ENCODE measurements at regions not wholly inside any gene's neighbourhood (a gene's known extent, or its start where the extent isn't known, plus 50 kb on each side); places are given as distances from the start of the nearest gene placed in this dataset.

DNA sequence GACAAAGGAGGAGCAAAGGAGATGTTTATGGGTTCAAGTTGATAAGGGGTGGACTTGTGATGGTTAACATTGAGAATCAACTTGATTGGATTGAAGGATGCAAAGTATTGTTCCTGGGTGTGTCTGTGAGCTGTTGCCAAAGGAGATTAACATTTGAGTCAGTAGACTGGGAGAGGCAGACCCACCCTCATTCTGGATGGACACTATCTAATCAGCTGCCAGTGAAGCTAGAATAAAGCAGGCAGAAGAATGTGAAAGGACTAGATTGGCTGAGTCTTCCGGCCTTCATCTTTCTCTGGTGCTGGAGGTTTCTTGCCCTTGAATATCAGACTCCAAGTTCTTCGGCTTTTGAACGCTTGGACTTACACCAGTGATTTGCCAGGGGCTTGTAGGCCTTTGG lies 98.7 kb upstream of the DAB1 start:
- no peak for DNase-seq (ENCODE audit: insufficient read length, low spot score, missing footprints)
- H3K27ac ChIP-seq (ENCODE audit: low read depth, low read length): no peak overlapping the region
- no peak overlapping the region for H3K4me3 ChIP-seq (ENCODE audit: insufficient read depth, low read length)
- TF ChIP-seq CTCF (IDR thresholded peaks at IDR 0.05; ENCODE audit: extremely low read depth, low read depth, low read length): no peak
- no peaks in the 10 kb centered on the region for H3K4me1 ChIP-seq (ENCODE audit: insufficient read depth, low read length)
- H3K36me3 ChIP-seq (ENCODE audit: insufficient read depth, low read length): no peaks in the 10 kb centered on the region
- H4K20me1 ChIP-seq (ENCODE audit: insufficient read depth, low read length): no peaks in the 10 kb centered on the region
- H3K27me3 ChIP-seq (ENCODE audit: insufficient read depth, low read length): no peaks in the 10 kb centered on the region
- H3K79me2 ChIP-seq (ENCODE audit: insufficient read depth, low read length): no peaks in the 10 kb centered on the region
- H2AFZ ChIP-seq (ENCODE audit: low read length): no peak overlapping the region
- H3K9me3 ChIP-seq (ENCODE audit: low read depth, low read length): no peaks in the 10 kb centered on the region
- H3K4me2 ChIP-seq (ENCODE audit: insufficient read depth, low read length): no peak overlapping the region

GRCh38 chr1:57520743-57521515 lies 97.1 kb upstream of the DAB1 start:
- H3K27me3 ChIP-seq (ENCODE audit: insufficient read depth, low read length): no peaks in the 10 kb centered on the region
- no peak overlapping the region for H3K4me3 ChIP-seq (ENCODE audit: insufficient read depth, low read length)
- no peak for DNase-seq (ENCODE audit: insufficient read length, low spot score, missing footprints)
- no peak overlapping the region for H2AFZ ChIP-seq (ENCODE audit: low read length)
- H3K36me3 ChIP-seq (ENCODE audit: insufficient read depth, low read length): no peaks in the 10 kb centered on the region
- no peaks in the 10 kb centered on the region for H3K4me1 ChIP-seq (ENCODE audit: insufficient read depth, low read length)
- no peaks in the 10 kb centered on the region for H3K79me2 ChIP-seq (ENCODE audit: insufficient read depth, low read length)
- H3K27ac ChIP-seq (ENCODE audit: low read depth, low read length): no peak overlapping the region
- TF ChIP-seq CTCF (IDR thresholded peaks at IDR 0.05; ENCODE audit: extremely low read depth, low read depth, low read length): no peak
- H3K4me2 ChIP-seq (ENCODE audit: insufficient read depth, low read length): no peak overlapping the region
- H3K9me3 ChIP-seq (ENCODE audit: low read depth, low read length): no peaks in the 10 kb centered on the region
- no peaks in the 10 kb centered on the region for H4K20me1 ChIP-seq (ENCODE audit: insufficient read depth, low read length)

GRCh38 chr1:57518496-57518895 lies 94.6 kb upstream of the DAB1 start:
- Histone ChIP-seq H3K4me3 (ENCODE audit: insufficient read depth, low read length) (no peak overlapping the region), H3K27ac (ENCODE audit: low read depth, low read length) (no peak overlapping the region), H3K9me3 (ENCODE audit: low read depth, low read length) (no peaks in the 10 kb centered on the region), H3K4me2 (ENCODE audit: insufficient read depth, low read length) (no peak overlapping the region), H3K27me3 (ENCODE audit: insufficient read depth, low read length) (no peaks in the 10 kb centered on the region), H3K79me2 (ENCODE audit: insufficient read depth, low read length) (no peaks in the 10 kb centered on the region), H2AFZ (ENCODE audit: low read length) (no peak overlapping the region), H3K4me1 (ENCODE audit: insufficient read depth, low read length) (no peaks in the 10 kb centered on the region), H4K20me1 (ENCODE audit: insufficient read depth, low read length) (no peaks in the 10 kb centered on the region), H3K36me3 (ENCODE audit: insufficient read depth, low read length) (no peaks in the 10 kb centered on the region)
- no peak for DNase-seq (ENCODE audit: insufficient read length, low spot score, missing footprints)
- no peak for TF ChIP-seq CTCF (IDR thresholded peaks at IDR 0.05; ENCODE audit: extremely low read depth, low read depth, low read length)

DNA sequence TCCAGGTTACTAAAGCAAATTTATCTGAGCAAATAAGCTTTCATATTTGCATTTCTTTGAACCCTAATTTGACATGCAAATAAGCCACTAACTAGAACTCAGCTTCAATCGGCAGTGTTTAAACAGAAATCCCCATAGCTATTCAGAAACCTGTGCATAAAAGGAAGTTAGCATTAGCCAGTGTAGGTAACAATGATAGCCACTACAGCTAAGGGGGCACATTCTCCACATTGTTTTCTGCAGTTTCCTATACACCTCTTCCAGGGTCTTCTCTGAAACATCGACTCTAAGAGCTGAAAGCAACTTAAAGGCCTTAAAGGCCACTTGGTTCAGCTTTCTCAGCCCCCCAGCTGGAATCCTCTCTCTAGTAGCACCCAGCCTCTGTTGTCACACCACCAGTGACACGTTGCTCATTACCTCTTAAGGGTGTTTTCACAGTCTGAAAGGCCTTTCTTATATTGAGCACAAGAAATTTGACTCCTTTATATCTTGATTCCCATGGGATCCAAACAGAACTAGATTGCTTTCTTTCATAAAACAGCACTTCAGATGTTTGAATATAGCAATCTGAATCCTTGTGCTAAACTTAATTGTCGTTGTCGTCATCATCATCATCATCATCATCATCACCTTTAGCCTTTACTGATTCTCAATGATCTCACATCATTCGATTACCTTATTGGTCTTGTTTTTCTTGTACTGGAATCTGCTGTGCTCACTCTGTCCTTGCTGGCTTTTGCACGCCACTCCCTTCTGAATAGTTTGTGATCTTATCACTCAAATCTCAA lies 93.9 kb upstream of the DAB1 start:
- no peaks in the 10 kb centered on the region for H3K36me3 ChIP-seq (ENCODE audit: insufficient read depth, low read length)
- H2AFZ ChIP-seq (ENCODE audit: low read length): no peak overlapping the region
- H4K20me1 ChIP-seq (ENCODE audit: insufficient read depth, low read length): no peaks in the 10 kb centered on the region
- H3K27me3 ChIP-seq (ENCODE audit: insufficient read depth, low read length): no peaks in the 10 kb centered on the region
- H3K4me3 ChIP-seq (ENCODE audit: insufficient read depth, low read length): no peak overlapping the region
- no peak overlapping the region for H3K4me2 ChIP-seq (ENCODE audit: insufficient read depth, low read length)
- H3K4me1 ChIP-seq (ENCODE audit: insufficient read depth, low read length): no peaks in the 10 kb centered on the region
- DNase-seq (ENCODE audit: insufficient read length, low spot score, missing footprints): no peak
- no peaks in the 10 kb centered on the region for H3K9me3 ChIP-seq (ENCODE audit: low read depth, low read length)
- no peaks in the 10 kb centered on the region for H3K79me2 ChIP-seq (ENCODE audit: insufficient read depth, low read length)
- TF ChIP-seq CTCF (IDR thresholded peaks at IDR 0.05; ENCODE audit: extremely low read depth, low read depth, low read length): no peak
- H3K27ac ChIP-seq (ENCODE audit: low read depth, low read length): no peak overlapping the region
